Fibroblast of gingiva (primary cell): ENCODE measurements at regions not wholly inside any gene's neighbourhood (a gene's known extent, or its start where the extent isn't known, plus 50 kb on each side); places are given as distances from the start of the nearest gene placed in this dataset.
A peak's percentile ranks its signal among the peaks of the same experiment; 100 is the strongest.

Experiments used
- DNase-seq: peaks from one replicate; pipeline ENCODE4 v3.0.0-alpha.2; 2011; ENCODE audit warnings: low read depth

DNA sequence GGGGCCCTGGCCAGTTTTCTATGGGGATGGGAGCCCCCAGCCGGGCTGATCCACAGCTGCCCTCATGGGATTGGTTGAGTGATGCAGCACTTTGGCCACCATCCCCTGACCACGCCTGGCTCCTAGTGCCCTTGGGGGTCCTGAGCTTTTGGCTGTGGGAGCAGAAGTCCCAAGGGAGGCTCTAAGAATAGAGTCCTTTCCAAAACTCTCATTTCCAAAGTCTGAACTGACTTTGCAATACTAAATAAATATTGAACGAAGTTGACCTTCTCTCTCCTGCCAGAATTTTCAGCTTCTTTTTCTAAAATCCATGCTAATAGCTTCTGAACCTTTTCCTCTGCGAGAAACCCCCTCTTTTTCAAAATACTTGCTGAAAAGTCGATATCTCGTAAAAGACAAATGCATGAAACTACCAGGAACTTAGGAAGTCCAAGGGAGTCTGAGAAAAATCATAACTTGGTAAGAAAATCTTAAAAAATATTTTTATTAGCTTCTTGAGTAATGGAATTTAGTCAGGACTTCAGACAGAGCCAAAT lies 62.7 kb upstream of the IGFBP3 start:
- DNase-seq = no peak

DNA sequence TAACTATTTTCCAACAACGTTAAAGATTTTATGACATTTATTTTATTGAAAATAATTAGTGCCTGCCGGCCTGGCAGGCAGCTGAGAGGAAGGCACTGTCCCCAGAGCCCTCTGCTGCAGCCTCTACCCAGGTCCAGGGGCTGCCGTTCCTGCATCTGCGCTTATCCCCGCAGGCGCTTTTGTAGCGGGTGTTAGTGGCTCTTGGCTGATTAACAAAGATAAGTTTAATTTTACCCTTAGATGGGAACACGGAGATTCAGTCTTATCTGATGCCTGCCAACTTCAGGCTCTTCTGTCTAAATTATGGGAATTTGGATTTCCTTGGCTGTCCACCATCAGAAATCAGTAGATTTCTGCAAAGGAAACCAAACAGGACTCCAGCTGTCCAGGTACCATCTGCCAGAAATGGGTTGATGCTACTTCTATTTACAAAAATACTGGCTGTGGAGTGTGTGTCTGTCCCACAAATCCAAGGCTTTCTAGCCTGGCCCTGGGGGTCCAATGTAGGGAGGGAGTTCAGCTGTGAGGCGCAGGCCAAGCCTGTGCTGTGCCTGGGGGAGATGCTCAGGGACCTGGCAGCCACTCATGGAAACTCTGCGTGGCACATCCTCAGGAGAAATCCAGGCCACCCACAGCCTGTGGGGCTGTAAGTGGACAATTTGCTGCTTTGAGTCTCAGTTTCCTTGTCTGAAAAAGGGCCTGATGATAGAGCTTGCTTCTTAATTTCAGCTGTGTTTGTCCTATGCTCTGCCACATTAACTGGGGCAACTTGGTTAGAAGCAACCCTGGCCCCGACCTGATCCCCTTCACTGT lies 62.0 kb upstream of the IGFBP3 start:
- no peak for DNase-seq

DNA sequence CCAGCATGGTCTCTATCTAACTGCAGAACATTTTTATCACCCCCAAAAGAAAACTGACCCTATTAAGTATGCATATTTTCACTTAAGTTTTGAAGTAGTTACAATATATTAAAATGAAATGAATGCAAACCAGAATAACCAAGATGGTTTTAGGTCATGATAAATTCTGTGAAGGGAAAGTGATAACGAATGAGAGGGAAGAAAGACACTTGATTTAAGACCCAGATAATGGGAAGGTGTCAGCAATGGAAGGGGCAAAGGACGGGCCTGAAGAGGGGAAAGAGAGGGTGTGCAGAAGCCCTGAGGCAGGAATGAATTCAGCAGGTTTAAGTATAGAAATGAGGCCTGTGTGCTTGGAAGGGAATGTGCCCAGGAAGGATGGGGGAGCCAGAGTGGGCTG lies 61.1 kb upstream of the IGFBP3 start:
- no peak for DNase-seq

DNA sequence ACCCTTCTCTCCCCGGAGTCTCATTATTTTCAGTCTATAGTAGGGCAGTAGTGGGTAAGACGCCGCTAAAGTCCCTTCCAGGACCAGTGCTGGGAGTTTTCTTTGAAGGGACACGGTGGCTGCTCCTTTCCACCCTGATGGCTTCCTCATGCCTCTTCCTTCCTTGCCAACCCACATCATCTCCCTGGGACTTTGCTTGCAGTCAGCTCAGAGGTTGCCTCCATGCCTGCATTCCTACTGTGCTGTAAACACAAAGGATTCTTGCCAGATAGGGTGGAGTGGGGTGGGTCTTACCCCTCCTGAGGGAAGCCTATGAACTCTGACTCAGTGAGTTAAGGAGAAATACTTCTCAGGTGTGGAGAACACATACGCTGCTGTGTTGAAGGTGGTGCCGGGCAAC lies 59.9 kb upstream of the IGFBP3 start:
- DNase-seq = no peak

DNA sequence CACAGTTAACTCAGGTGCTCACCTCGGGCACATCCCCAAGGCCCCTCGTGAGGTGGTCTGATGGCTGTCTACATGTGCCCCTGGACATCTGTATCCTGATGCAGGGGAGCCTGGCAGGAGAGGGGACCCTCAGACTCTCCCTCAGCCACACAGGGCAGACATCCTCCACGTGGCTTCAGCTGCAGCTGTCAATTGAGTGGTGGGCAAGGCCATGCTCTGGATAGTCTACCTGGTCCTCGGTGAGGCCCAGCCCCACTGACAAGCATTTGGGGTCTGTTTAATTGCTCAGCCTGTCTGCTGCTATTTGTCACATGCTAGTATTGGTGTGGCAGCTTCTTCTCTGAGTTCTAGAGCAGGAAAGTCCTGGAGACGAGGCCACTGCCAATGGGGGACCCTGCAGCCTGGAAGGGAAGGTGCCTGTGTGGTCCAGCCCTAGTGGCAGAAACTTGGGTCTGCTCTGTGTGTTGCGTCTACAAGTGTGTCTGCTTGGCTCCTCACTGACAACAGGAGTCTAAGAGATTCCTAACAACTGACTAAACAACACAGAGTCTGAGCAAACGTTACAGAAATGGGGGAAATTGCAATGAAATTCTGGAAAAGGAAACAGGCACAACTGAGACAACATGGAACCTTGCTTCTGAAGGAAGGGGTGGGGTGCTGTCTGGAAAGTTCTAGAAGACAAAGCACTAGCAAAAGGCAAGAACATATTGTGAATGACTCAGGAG lies 59.3 kb upstream of the IGFBP3 start:
- DNase-seq = peak; percentile 21

DNA sequence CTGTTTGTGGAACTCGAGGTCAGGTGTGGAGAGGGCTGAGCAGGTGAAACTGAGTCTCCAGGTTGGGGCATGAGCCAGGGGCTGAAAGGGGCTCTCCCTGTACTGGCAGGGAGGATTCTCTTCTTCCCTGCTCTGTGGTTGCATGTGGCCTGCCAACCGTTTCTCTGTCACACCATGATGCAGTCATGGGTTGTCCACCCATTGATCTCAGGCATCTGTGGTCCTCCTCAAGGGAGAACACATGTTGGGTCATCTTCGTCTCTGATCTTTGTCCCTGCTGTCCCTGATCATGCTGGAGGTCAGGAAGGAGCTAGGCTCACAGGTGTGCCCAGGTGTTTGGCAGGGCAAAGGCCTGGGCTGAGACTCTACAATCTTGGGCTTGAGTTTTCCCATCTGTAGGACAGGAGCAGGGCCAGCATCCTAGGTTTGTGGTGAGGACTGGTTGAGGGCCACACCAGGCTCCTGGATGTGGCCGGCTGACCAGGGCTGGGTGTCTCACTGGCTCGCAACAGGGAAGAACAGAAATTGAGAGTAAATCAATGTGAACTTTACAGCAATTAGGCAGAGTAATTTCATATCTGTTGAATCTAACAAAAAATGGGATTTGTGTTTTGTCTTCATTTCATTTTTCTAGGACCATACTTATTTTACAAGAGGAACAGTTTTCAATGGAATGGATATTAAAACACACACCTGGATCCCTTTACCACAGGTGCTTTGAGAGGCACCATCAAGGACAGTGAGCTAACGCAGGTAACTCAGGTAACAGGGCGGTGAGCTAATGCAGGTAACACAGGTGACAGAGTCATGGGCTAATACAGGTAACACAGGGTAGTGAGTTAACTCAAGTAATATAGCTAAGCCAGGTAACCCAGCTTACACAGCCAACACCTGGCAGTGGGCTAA lies 58.5 kb upstream of the IGFBP3 start:
- DNase-seq = no peak

DNA sequence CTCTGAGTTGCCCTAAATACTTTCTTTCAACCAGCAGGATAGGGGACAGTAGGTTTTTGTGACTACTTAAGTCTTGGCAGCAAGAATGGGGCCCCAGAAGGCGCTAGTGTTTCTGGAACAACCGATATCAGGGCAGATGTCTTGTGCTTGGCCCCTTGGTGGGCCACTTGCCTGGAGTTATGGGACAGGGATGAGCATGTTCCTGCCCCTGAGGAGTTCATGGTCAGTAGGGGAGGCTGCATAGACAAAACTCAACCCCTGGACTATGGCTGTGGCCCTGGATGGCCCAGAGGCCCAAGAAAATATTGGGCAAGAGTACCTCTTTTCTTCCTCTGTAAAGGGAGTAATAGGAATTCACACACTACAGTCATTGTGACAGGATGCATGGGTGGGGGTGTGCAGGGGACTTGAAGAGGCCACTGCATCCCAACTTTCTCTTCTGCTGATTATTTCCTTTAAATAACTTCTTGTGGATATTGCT lies 57.7 kb upstream of the IGFBP3 start:
- DNase-seq = no peak

DNA sequence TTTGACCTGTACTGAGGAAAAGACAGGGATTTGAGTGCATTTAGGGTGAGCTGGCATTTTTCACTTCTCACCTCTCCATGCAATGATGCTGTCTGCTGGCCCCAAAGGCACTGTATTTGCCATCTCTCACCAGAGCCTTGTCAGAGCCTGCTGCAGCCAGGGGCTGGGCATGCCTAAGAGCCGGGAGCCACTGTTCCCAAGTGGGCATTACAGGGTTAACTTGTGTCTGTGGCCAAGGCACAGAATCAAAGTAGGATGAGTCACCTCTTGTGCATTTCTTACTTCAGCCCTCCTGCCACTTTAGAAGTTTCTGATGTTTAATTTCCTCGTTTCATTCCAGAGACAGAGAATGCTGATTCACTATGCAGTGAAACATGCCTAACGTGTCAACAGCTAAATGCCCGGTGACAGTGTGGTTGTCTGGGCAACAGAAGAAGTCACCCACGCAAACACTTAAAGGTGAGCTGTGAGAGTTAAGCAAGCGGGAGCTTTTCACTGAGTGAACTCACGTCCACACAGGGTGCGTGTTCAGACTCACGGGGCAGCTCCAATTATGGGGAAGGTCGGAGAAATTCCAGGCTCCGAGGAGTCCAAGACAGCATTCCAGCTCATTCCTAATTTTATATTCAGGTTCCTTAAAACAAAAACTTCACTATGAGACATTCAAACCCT lies 57.1 kb upstream of the IGFBP3 start:
- peak; percentile 94 for DNase-seq

DNA sequence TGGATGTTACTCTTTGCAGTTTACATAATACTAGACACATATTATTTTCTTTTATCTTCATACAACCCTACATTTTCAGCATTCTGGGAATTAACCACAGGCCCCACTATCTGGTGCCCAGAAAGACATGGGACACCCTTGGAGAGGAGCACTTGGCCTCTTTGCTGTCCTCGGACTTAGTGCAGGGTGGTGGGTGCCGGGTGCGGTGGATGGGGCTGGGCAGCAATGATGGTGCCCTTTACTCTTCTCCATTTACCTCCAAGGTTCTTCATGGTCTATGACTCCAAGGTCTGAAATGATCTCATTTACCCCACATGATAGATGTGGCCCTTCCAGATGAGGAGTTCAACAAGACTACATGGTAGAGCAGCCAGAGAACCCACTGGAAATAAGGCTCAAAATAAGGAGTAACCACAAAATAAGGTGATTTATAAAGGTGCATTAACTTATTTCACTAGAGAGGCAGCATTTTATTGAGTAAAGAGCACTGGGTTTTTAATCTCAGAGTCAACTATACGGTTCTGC lies 56.2 kb upstream of the IGFBP3 start:
- DNase-seq = no peak

DNA sequence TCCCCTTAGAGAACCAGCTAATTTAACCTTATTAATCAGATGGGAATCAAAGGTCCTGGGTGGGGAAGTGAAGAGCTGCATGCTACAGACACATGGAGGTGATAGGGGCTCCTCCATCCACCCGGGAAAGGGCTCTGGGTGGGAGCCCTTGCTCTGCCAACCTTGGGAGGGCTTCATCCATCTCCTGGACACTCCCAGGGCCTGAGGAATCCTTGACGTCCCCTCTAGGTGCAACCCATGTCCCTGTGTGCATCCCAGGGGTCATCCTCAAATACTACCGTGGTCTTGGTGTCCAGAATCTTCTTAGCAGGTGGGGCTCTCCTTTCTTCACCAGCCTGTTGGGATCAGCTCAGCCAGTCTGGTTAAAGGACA lies 55.4 kb upstream of the IGFBP3 start:
- DNase-seq = no peak

DNA sequence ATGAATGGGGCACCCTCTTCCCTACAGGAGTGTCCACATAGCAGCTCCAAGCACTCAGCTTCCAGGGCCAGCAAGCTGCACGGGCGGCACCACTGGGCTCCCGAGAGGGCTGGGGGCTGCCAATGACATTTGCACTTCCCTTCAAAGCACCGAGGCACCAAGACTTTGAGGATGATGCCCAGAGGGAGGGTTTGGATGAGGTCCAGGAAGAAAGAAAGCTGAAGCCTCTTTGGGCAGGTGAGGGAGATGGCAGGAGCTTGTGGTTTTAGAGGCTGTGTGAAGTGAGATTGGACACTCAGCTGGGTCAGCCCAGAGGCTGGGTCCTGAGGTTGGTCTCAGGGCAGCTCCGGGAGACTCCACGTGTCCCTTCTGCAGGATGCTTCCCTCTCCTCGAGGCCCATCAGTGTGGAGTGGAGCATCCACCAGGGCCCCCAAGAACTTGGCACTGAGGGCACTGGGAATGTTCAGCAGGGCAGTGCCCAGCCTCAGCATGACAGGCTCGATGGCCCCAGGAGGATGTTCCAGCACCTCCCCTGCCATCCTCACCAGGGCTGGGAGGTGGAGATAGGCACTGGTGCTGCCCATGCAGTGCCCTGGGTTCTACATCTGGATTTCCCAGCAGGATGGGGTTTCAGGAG lies 54.9 kb upstream of the IGFBP3 start:
- DNase-seq = no peak

DNA sequence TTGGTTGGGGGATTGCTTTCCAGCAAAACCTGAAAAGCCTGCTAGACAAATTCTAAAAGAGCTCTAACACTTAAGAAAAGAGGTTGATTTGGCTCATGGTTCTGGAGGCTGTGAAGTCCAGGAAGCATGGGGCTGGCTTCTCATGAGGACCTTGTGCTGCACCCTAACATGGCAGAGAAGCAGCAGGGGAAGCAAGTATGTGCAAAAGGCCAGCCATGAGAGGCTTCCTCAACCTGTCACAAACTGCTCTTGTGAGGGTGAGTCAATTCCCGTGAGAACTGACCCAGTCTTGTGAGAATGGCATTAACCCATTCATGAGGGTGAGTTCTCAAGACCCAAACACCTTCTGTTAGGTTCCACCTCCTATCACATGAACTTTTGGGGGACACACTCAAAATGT lies 54.3 kb upstream of the IGFBP3 start:
- DNase-seq = no peak

DNA sequence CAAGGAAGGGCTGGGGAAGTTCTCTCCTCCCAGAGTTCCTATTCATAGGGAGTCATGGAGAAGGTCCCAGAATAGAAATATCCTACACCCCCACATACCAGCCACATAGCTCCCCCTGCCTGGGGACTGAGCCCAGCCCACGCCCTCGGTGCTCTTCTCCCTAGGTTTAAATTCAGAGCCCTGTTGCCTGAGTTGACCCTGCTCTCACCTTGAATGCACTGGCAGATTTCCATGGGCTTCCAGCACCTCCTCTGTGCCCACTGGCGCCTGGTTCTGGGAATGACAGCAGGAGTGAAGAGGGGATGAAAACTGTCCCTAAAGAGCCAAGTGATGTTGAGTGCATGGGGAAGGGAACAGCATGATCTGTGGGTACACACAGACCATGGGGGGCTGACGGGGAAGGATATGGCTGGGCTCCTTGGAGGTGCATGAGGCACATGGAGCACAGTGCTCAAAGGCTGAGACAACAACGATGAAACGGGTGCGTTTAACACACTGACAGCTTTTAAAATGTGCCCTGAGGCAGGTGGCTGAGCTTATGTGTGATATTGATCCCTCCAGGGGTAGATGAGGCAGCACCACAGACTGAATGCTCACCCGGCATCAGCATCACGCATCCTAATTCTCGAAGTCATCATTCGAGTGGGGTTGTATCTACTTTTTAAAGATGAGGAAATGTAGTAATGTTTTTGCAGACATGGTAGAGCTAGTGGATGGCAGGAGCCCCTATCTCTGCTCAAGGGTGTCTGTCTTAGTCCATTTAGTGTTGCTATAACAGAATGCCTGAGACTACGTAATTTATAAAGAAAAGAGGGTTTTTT lies 53.7 kb upstream of the IGFBP3 start:
- DNase-seq = no peak

DNA sequence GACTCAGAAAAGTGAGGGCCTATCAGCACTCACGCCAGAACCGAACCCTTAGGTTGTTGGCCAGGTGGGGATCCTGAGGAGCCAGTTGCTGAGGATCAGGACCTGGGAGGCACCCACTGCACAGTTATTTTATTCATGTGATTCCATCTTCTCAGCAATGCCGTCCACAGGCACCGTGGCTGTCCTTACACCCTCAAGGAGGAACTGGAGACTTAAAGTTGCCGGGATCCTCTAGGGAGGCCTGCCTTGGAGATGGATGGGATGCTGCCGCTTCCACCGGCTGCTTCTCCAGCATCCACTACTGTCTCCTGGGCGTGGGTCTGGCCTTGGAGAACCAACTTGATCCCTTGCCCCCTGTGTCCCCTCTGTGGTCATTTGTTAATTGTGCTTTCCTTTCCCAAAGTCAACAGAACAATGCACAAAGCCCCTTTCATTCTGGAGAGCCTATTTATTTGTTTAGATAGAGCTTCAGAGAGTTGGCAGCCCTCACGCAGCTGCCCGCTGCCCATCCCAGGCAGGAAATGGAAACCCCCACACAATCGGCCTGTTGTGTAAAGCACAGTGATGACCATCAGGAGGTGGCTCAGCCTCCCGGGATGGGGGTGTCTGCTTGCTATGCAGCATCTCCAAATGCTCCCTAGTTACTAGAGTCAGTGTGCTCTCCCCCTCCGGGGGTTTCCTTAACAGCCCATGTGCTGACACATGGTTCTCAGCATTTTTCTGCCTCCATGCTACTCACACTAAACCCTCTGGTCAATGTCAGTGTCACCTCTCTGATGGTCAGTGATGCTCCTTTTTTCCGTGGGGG lies 52.9 kb upstream of the IGFBP3 start:
- DNase-seq = no peak

DNA sequence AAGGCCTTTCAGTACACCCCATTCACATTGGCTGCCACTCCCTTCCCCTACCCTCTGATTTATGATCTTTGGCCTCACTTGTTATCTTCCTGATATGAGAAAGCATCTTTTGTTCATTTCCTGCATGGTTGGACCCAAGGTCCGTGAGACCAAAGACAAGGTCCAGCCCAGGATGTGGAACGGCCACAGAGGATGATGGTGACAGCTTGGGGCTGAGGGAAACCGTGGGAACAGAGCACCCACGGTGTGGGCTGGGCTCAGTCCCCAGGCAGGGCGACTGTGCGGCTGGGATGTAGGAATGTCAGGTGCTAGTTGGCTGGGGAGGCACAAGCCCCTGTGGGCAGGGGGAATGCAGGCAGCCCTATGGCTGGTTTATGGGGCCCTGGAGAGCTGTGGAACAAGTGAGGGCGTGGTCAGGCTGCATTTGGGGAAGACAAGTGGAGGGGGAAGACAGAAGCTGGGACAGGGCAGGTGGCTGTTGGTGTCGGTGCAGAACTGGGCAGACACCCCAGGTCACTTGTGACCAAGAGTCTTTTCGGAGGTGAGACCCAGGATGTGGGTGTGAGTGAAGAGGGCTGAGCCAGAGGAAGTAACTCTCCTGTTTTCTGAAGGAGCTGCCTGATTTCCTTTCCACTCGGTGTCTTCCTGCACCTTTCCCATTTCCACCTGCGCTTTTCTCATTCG lies 51.7 kb upstream of the IGFBP3 start:
- no peak for DNase-seq

DNA sequence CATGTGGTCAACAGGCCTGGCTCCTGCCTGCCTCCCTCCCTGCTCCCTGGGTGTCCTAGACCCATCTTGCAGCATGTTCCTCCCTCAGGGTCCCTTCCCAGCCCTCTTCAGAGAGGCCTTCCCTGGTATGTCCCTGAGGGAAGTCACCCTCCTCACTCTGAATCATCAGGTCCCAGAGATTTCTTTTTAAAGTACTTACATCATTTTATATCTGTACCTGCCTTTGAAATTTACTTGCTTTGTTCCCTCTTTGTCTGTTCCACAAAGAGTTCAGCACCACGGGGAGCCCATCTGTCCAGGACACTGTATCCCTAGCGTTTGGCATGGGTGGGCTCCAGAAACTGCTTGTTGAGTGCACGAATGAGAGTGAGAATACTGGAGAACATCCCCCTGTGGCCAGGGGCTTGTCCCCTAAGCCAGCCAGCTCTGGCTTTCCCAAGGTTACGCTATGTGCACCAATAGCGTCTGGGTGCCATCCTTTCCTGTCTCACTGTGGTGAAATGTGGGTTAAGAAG lies 50.6 kb upstream of the IGFBP3 start:
- DNase-seq = no peak

DNA sequence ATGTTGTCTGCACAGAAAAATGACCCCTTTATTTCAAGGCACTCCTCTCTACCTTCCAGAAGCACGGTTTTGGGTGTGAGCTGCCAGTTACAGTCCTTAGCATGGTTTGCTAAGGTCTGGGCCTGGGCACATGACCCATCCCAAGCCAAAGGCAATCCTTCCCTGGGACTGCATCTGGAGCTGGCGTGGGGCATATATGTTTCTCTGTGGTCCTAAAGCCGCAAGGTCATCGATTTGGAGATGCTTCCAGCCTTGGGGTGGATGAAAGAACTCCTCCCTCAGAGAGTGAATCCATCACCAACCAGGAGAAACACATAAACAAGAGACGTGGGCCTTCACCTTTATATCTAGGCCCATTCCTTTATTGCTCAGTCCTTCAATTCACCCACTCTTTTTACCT lies 50.1 kb upstream of the IGFBP3 start:
- no peak for DNase-seq
